ENCODE measurements at regions not wholly inside any gene's neighbourhood (a gene's known extent, or its start where the extent isn't known, plus 50 kb on each side); places are given as distances from the start of the nearest gene placed in this dataset.

- no peaks in the 10 kb centered on the region for H3K9me2 ChIP-seq (ENCODE audit: insufficient read depth, low read length)
- no peak overlapping the region for H3K27ac ChIP-seq (ENCODE audit: low read length)
- H3K79me2 ChIP-seq (replicated peaks; ENCODE audit: insufficient read depth, low read length): no peaks in the 10 kb centered on the region
- no peaks in the 10 kb centered on the region for H4K20me1 ChIP-seq (ENCODE audit: insufficient read depth)
- no peaks in the 10 kb centered on the region for H3K27me3 ChIP-seq (ENCODE audit: insufficient read depth, low read depth, low read length)
- H3K9me3 ChIP-seq (ENCODE audit: low read length): peaks cover 7% of the 10 kb centered on the region
- no peak overlapping the region for H2AFZ ChIP-seq (ENCODE audit: low read depth, low read length)
- no peak overlapping the region for H3K4me3 ChIP-seq (ENCODE audit: low read length)
- no peak overlapping the region for H3K9ac ChIP-seq (ENCODE audit: low read length)
- H3K4me2 ChIP-seq (ENCODE audit: low read length): no peak overlapping the region
- TF ChIP-seq REST (IDR thresholded peaks at IDR 0.05; ENCODE audit: borderline replicate concordance) (no peak), CTCF (IDR thresholded peaks at IDR 0.05; ENCODE audit: poor library complexity, severe bottlenecking) (no peak), TAF1 (IDR thresholded peaks at IDR 0.05; ENCODE audit: low read depth) (no peak)
- H3F3A ChIP-seq (ENCODE audit: insufficient read depth, low read length, poor library complexity, severe bottlenecking): no peaks in the 10 kb centered on the region
- H3K36me3 ChIP-seq (ENCODE audit: insufficient read depth, low read length): no peaks in the 10 kb centered on the region
Observed at GRCh38 chr11:70925238-70925637, 327.1 kb downstream of the SHANK2 start.

DNA sequence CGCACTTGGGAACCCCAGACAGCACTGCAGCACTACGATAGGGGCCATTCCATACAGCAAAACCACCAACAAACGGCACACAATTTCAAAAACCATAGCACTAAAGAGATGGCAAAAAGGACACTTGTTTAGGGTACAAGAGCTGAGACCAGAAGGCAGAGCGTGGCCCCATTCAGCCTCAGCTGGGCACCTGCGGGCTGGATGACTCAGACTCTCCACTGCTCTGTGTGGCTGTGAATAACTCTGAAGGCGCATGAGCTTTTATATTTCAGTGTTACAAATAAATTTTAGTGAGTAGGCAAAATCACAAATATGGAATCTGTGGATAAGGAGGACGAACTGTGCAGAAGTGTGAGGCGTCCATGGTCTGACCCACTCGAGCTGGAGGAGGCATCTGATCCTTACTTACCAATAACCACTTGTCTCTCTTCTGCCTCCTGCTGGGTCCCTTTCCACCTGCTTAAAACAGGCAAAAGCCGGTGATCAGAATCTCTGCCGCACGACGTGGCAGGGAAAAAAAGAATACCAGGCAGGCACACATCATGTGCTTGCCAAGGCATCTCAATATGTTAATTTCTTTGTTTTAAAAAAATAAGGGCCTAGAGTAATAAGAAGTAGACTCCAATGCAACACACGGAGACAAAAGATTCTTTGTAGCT, 325.7 kb downstream of the SHANK2 start:
- H3K9me2 ChIP-seq (ENCODE audit: insufficient read depth, low read length): no peaks in the 10 kb centered on the region
- H3K9me3 ChIP-seq (ENCODE audit: low read length): no peaks in the 10 kb centered on the region
- no peak overlapping the region for H2AFZ ChIP-seq (ENCODE audit: low read depth, low read length)
- no peaks in the 10 kb centered on the region for H4K20me1 ChIP-seq (ENCODE audit: insufficient read depth)
- no peak overlapping the region for H3K4me2 ChIP-seq (ENCODE audit: low read length)
- no peak overlapping the region for H3K9ac ChIP-seq (ENCODE audit: low read length)
- H3K27me3 ChIP-seq (ENCODE audit: insufficient read depth, low read depth, low read length): no peaks in the 10 kb centered on the region
- H3K4me3 ChIP-seq (ENCODE audit: low read length): no peak overlapping the region
- no peaks in the 10 kb centered on the region for H3F3A ChIP-seq (ENCODE audit: insufficient read depth, low read length, poor library complexity, severe bottlenecking)
- H3K79me2 ChIP-seq (replicated peaks; ENCODE audit: insufficient read depth, low read length): no peaks in the 10 kb centered on the region
- H3K36me3 ChIP-seq (ENCODE audit: insufficient read depth, low read length): no peaks in the 10 kb centered on the region
- TF ChIP-seq EP300 (conservative IDR thresholded peaks at IDR 0.05; ENCODE audit: poor library complexity, severe bottlenecking): no peak
- TF ChIP-seq SMC3 (conservative IDR thresholded peaks at IDR 0.05; ENCODE audit: poor library complexity): no peak
- no peak for TF ChIP-seq MXI1 (conservative IDR thresholded peaks at IDR 0.05; ENCODE audit: poor library complexity, severe bottlenecking)
- no peak for TF ChIP-seq POLR2AphosphoS5 (IDR thresholded peaks at IDR 0.05)
- no peak for TF ChIP-seq RAD21 (conservative IDR thresholded peaks at IDR 0.05)
- no peak for TF ChIP-seq TAF1 (IDR thresholded peaks at IDR 0.05; ENCODE audit: low read depth)
- no peak overlapping the region for H3K27ac ChIP-seq (ENCODE audit: low read length)
